Loucy (cell line): ENCODE measurements at regions not wholly inside any gene's neighbourhood (a gene's known extent, or its start where the extent isn't known, plus 50 kb on each side); places are given as distances from the start of the nearest gene placed in this dataset.

Experiments
- H2AFZ ChIP-seq: fragments of 200-600 bp; sonication (generic); 2 replicates; pipeline ENCODE4 v1.6.0; 2016; ENCODE audit warnings: antibody characterized with exemption, mild to moderate bottlenecking, low read length, moderate library complexity
- H3F3A ChIP-seq: fragments of 200-600 bp; 2 replicates; pipeline ENCODE4 v1.6.0; 2016; ENCODE audit warnings: antibody characterized with exemption, low read depth, mild to moderate bottlenecking
- H3K27me3 ChIP-seq: fragments of 200-600 bp; sonication (generic); 2 replicates; pipeline ENCODE4 v1.6.1; 2014; ENCODE audit warnings: low read length, mild to moderate bottlenecking; ENCODE audit not compliant: insufficient read depth, poor library complexity, severe bottlenecking
- H3K36me3 ChIP-seq: fragments of 200-600 bp; sonication (generic); 2 replicates; pipeline ENCODE4 v1.6.1; 2016; ENCODE audit warnings: low read length; ENCODE audit not compliant: insufficient read depth
- H3K4me1 ChIP-seq: fragments of 200-600 bp; sonication (generic); 2 replicates; pipeline ENCODE4 v1.5.1; 2014; ENCODE audit warnings: low read length, mild to moderate bottlenecking; ENCODE audit not compliant: insufficient read depth, poor library complexity, severe bottlenecking
- H3K4me2 ChIP-seq: fragments of 200-600 bp; sonication (generic); 2 replicates; pipeline ENCODE4 v1.6.0; 2014; ENCODE audit warnings: antibody characterized with exemption, low read length, low read depth, mild to moderate bottlenecking; ENCODE audit not compliant: poor library complexity, severe bottlenecking
- H3K4me3 ChIP-seq: fragments of 200-600 bp; sonication (generic); 2 replicates; pipeline ENCODE4 v1.5.1; 2014; ENCODE audit warnings: low read length, mild to moderate bottlenecking, mixed read lengths; ENCODE audit not compliant: poor library complexity, severe bottlenecking
- H3K79me2 ChIP-seq: fragments of 200-600 bp; sonication (generic); 2 replicates; pipeline ENCODE4 v1.6.1; 2014; ENCODE audit warnings: low read length; ENCODE audit not compliant: insufficient read depth
- H3K9ac ChIP-seq: fragments of 200-600 bp; sonication (generic); 2 replicates; pipeline ENCODE4 v1.6.0; 2014; ENCODE audit warnings: mild to moderate bottlenecking, low read depth, low read length, moderate library complexity; ENCODE audit not compliant: poor library complexity, severe bottlenecking
- H3K9me2 ChIP-seq: fragments of 200-600 bp; sonication (generic); replicated peaks from 2 replicates; pipeline ENCODE4 v1.6.1; 2016; ENCODE audit warnings: low read depth, low read length, mixed read lengths
- H3K9me3 ChIP-seq: fragments of 200-600 bp; sonication (generic); 2 replicates; pipeline ENCODE4 v1.6.1; 2014; ENCODE audit warnings: mild to moderate bottlenecking, antibody characterized with exemption, low read length, low read depth; ENCODE audit not compliant: insufficient read depth
- H4K20me1 ChIP-seq: fragments of 200-600 bp; sonication (generic); 2 replicates; pipeline ENCODE4 v1.6.0; 2014; ENCODE audit warnings: antibody characterized with exemption, low read length, mild to moderate bottlenecking; ENCODE audit not compliant: insufficient read depth, poor library complexity, severe bottlenecking
- CTCF ChIP-seq: fragments of 200-600 bp; sonication (generic); conservative IDR thresholded peaks from 2 replicates; pipeline ENCODE4 v1.5.1; 2014; ENCODE audit warnings: mild to moderate bottlenecking, antibody characterized with exemption, low read length
- EZH2phosphoT487 ChIP-seq: fragments of 200-600 bp; IDR thresholded peaks from 2 replicates; pipeline ENCODE4 v1.6.1; 2018; ENCODE audit warnings: antibody characterized with exemption, mild to moderate bottlenecking, moderate library complexity, borderline replicate concordance

GRCh38 chr11:112656772-112657428 lies 304.3 kb upstream of the NCAM1 start:
- H3K4me3 ChIP-seq = no peak overlapping the region
- H4K20me1 ChIP-seq = no peaks in the 10 kb centered on the region
- TF ChIP-seq CTCF (no peak), EZH2phosphoT487 (no peak)
- H3K4me1 ChIP-seq = no peaks in the 10 kb centered on the region
- H3K27me3 ChIP-seq = no peaks in the 10 kb centered on the region
- H3K9me3 ChIP-seq = no peaks in the 10 kb centered on the region
- H3K79me2 ChIP-seq = no peaks in the 10 kb centered on the region
- no peak overlapping the region for H3K9ac ChIP-seq
- H3F3A ChIP-seq = no peaks in the 10 kb centered on the region
- H3K4me2 ChIP-seq = no peak overlapping the region
- no peaks in the 10 kb centered on the region for H3K36me3 ChIP-seq
- no peaks in the 10 kb centered on the region for H3K9me2 ChIP-seq
- H2AFZ ChIP-seq = no peak overlapping the region

GRCh38 chr11:112658431-112658878 lies 302.8 kb upstream of the NCAM1 start:
- H3K27me3 ChIP-seq = no peaks in the 10 kb centered on the region
- H4K20me1 ChIP-seq = no peaks in the 10 kb centered on the region
- no peak overlapping the region for H3K4me3 ChIP-seq
- no peaks in the 10 kb centered on the region for H3K79me2 ChIP-seq
- H3F3A ChIP-seq = no peaks in the 10 kb centered on the region
- no peak overlapping the region for H3K9ac ChIP-seq
- no peaks in the 10 kb centered on the region for H3K36me3 ChIP-seq
- no peaks in the 10 kb centered on the region for H3K4me1 ChIP-seq
- no peaks in the 10 kb centered on the region for H3K9me2 ChIP-seq
- TF ChIP-seq CTCF = no peak
- no peak for TF ChIP-seq EZH2phosphoT487
- no peak overlapping the region for H2AFZ ChIP-seq
- H3K9me3 ChIP-seq = no peaks in the 10 kb centered on the region
- no peak overlapping the region for H3K4me2 ChIP-seq

- Histone ChIP-seq H3K9me2 (no peaks in the 10 kb centered on the region), H2AFZ (no peak overlapping the region), H3K36me3 (no peaks in the 10 kb centered on the region), H3K9me3 (no peaks in the 10 kb centered on the region), H3K4me1 (no peaks in the 10 kb centered on the region), H3K27me3 (no peaks in the 10 kb centered on the region), H3K9ac (no peak overlapping the region), H3K79me2 (no peaks in the 10 kb centered on the region), H3K4me3 (no peak overlapping the region), H4K20me1 (no peaks in the 10 kb centered on the region), H3K4me2 (no peak overlapping the region), H3F3A (no peaks in the 10 kb centered on the region)
- TF ChIP-seq EZH2phosphoT487 (no peak), CTCF (no peak)
Measured at GRCh38 chr11:112661146-112661545, 300.1 kb upstream of the NCAM1 start.
